ENCODE measurements at regions not wholly inside any gene's neighbourhood (a gene's known extent, or its start where the extent isn't known, plus 50 kb on each side); places are given as distances from the start of the nearest gene placed in this dataset.

DNA sequence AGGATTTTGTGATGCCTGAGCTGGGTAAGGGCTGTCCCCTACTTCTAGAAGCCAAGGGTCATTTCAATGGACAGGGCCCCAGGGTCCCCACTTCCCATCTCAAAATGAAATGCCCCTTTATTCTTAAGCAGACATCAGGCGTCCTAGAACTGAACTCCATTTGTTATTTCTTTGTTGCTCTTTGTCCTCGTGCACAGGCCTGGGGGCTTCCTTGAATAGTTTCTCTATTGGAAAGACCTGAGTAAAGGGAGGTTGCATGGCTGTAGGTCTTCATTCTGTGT lies 311.4 kb upstream of the ZNF32 start:
- TF ChIP-seq, protein P1, sequence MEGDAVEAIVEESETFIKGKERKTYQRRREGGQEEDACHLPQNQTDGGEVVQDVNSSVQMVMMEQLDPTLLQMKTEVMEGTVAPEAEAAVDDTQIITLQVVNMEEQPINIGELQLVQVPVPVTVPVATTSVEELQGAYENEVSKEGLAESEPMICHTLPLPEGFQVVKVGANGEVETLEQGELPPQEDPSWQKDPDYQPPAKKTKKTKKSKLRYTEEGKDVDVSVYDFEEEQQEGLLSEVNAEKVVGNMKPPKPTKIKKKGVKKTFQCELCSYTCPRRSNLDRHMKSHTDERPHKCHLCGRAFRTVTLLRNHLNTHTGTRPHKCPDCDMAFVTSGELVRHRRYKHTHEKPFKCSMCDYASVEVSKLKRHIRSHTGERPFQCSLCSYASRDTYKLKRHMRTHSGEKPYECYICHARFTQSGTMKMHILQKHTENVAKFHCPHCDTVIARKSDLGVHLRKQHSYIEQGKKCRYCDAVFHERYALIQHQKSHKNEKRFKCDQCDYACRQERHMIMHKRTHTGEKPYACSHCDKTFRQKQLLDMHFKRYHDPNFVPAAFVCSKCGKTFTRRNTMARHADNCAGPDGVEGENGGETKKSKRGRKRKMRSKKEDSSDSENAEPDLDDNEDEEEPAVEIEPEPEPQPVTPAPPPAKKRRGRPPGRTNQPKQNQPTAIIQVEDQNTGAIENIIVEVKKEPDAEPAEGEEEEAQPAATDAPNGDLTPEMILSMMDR (conservative IDR thresholded peaks at IDR 0.05 in 1 of 2, IDR thresholded peaks at IDR 0.05 in 1 of 2; ENCODE audit: extremely low read depth in 1 of 2, insufficient read depth in 1 of 2, low read depth in 1 of 2, low read length in 2 of 2) = no peak
- TF ChIP-seq EZH2 (IDR thresholded peaks at IDR 0.05; ENCODE audit: borderline replicate concordance, low read length) = no peak
